Ovary (tissue), 7 donors: ENCODE measurements at regions not wholly inside any gene's neighbourhood (a gene's known extent, or its start where the extent isn't known, plus 50 kb on each side); places are given as distances from the start of the nearest gene placed in this dataset.

Source experiments
- DNase-seq, 5 donors: peaks; one replicate each; pipeline ENCODE4 v3.0.0-alpha.2; 2019 to 2020
- H3K27ac ChIP-seq, 2 donors: fragments of 200-600 bp; one replicate each; pipeline versions ENCODE4 v1.5.1 to v1.8.0; 2019 to 2022
- H3K27me3 ChIP-seq: fragments of 200-600 bp; one replicate; pipeline ENCODE4 v1.8.0; 2022
- H3K36me3 ChIP-seq: fragments of 200-600 bp; sonication (generic); one replicate; pipeline ENCODE4 v1.5.1; 2019
- H3K4me1 ChIP-seq: one replicate; pipeline ENCODE4 v1.8.1; 2013; ENCODE audit warnings: mild to moderate bottlenecking, moderate library complexity; ENCODE audit not compliant: insufficient read depth
- H3K4me3 ChIP-seq: fragments of 200-600 bp; sonication (generic); one replicate; pipeline ENCODE4 v1.5.1; 2017
- H3K9me3 ChIP-seq, 2 donors: fragments of 200-600 bp in 1 of 2; sonication (generic) in 1 of 2; one replicate each; pipeline versions ENCODE4 v1.5.1 to v1.8.1; 2013 to 2019; ENCODE audit warnings: mild to moderate bottlenecking in 1 of 2, moderate library complexity in 1 of 2
- CTCF ChIP-seq, 3 donors: fragments of 450-650 bp in 2 of 3; fragments of 200-600 bp in 1 of 3; IDR thresholded peaks; one replicate each; pipeline versions ENCODE4 v1.5.1 to v1.8.0; 2016 to 2022; ENCODE audit warnings: antibody characterized with exemption in 3 of 3, mild to moderate bottlenecking in 1 of 3
- EP300 ChIP-seq: sonication (generic); formaldehyde crosslinking; IDR thresholded peaks from one replicate; pipeline ENCODE4 v1.6.1; 2017; ENCODE audit warnings: antibody characterized with exemption
- POLR2A ChIP-seq: fragments of 450-650 bp; IDR thresholded peaks from one replicate; pipeline ENCODE4 v1.6.1; 2017; ENCODE audit warnings: antibody characterized with exemption, mild to moderate bottlenecking, moderate library complexity
- WGBS, 3 donors: extraction: QIAGEN DNeasy Blood & Tissue Kit in 1 of 3; methylation state at CpG; one replicate each; pipeline versions ENCODE4 v1.1.5 to v1.1.7; 2013 to 2017; 5-methylcytosine and 5-hydroxymethylcytosine counted together
- intact Hi-C, 4 donors: fragments of 100-400 bp; cut with DNase I; formaldehyde crosslinking; loops; one replicate each; pipeline versions ENCODE4 v1.11.0 to v1.15.1; 2022 to 2023
- donor health status: DM: no; HTN: no; CAD: no; lungs with moderate emphysema.
- donor health status: DM: no; HTN: no; CAD: no.
- donor health status: Bipolar disorder and iron deficiency.
- donor health status: DM: no; HTN: no; CAD: no.
- donor health status: DM: yes; HTN: yes; CAD: no.

- H3K9me3 ChIP-seq, result no peaks in the 10 kb centered on the region
- no peak overlapping the region for H3K4me3 ChIP-seq
- TF ChIP-seq EP300 (no peak), POLR2A (no peak), CTCF (IDR thresholded peaks at IDR 0.05) (no peak)
- no peak for DNase-seq
- intact Hi-C loops, result no loop called here
- H3K27me3 ChIP-seq, result no peaks in the 10 kb centered on the region
- no peaks in the 10 kb centered on the region for H3K36me3 ChIP-seq
- no peak overlapping the region for H3K27ac ChIP-seq
- H3K4me1 ChIP-seq, result no peaks in the 10 kb centered on the region
These were observed 2480.2 kb downstream of the PCDH7 start for GRCh38 chr4:33200377-33200776.

- no peak for TF ChIP-seq POLR2A
- no peak for TF ChIP-seq CTCF (IDR thresholded peaks at IDR 0.05)
- TF ChIP-seq EP300, result no peak
- WGBS, 3 donors, result 49 to 68% (median 61%) methylated on average over 5 of the region's 5 CpGs
- no peak overlapping the region for H3K4me3 ChIP-seq
- peaks cover 2% of the 10 kb centered on the region for H3K27me3 ChIP-seq
- intact Hi-C loops, result no loop called here
- DNase-seq, result no peak
- no peaks in the 10 kb centered on the region for H3K4me1 ChIP-seq
- no peaks in the 10 kb centered on the region for H3K36me3 ChIP-seq
- no peaks in the 10 kb centered on the region for H3K9me3 ChIP-seq
- no peak overlapping the region for H3K27ac ChIP-seq
These were observed 2498.1 kb downstream of the PCDH7 start for GRCh38 chr4:33218238-33218637.

GRCh38 chr4:33226133-33226532 is 2506.0 kb downstream of the PCDH7 start:
- no peak for DNase-seq
- no peaks in the 10 kb centered on the region for H3K4me1 ChIP-seq
- 78 to 82% (median 79%) methylated on average over 2 of the region's 2 CpGs for WGBS, 3 donors
- H3K27ac ChIP-seq, result no peak overlapping the region
- H3K27me3 ChIP-seq, result no peaks in the 10 kb centered on the region
- no peak for TF ChIP-seq EP300
- TF ChIP-seq CTCF (IDR thresholded peaks at IDR 0.05), result no peak
- no peak for TF ChIP-seq POLR2A
- no peak overlapping the region for H3K4me3 ChIP-seq
- intact Hi-C loops, result no loop called here
- H3K36me3 ChIP-seq, result no peaks in the 10 kb centered on the region
- H3K9me3 ChIP-seq, result no peaks in the 10 kb centered on the region

- WGBS, 3 donors, result 81 to 84% (median 82%) methylated on average over 1 of the region's 1 CpG
- no peak for DNase-seq
- Histone ChIP-seq H3K4me1 (no peaks in the 10 kb centered on the region), H3K4me3 (no peak overlapping the region), H3K27me3 (no peaks in the 10 kb centered on the region), H3K27ac (no peak overlapping the region), H3K36me3 (no peaks in the 10 kb centered on the region), H3K9me3 (no peaks in the 10 kb centered on the region)
- intact Hi-C loops, result no loop called here
- no peak for TF ChIP-seq CTCF (IDR thresholded peaks at IDR 0.05)
- no peak for TF ChIP-seq POLR2A
- no peak for TF ChIP-seq EP300
These were observed 2506.6 kb downstream of the PCDH7 start for GRCh38 chr4:33226783-33227182.

GRCh38 chr4:33255094-33255493 is 2534.9 kb downstream of the PCDH7 start:
- intact Hi-C loops, result no loop called here
- no peak for DNase-seq
- TF ChIP-seq EP300 (no peak), CTCF (IDR thresholded peaks at IDR 0.05) (no peak), POLR2A (no peak)
- H3K36me3 ChIP-seq, result no peaks in the 10 kb centered on the region
- no peak overlapping the region for H3K27ac ChIP-seq
- no peaks in the 10 kb centered on the region for H3K9me3 ChIP-seq
- no peak overlapping the region for H3K4me3 ChIP-seq
- 91 to 93% (median 92%) methylated on average over 10 of the region's 10 CpGs for WGBS, 3 donors
- H3K27me3 ChIP-seq, result no peaks in the 10 kb centered on the region
- H3K4me1 ChIP-seq, result no peaks in the 10 kb centered on the region
